ENCODE measurements at regions not wholly inside any gene's neighbourhood (a gene's known extent, or its start where the extent isn't known, plus 50 kb on each side); places are given as distances from the start of the nearest gene placed in this dataset.

GRCh38 chr2:238665919-238666318 lies 182.0 kb upstream of the TWIST2 start:
- TF ChIP-seq, protein P1, sequence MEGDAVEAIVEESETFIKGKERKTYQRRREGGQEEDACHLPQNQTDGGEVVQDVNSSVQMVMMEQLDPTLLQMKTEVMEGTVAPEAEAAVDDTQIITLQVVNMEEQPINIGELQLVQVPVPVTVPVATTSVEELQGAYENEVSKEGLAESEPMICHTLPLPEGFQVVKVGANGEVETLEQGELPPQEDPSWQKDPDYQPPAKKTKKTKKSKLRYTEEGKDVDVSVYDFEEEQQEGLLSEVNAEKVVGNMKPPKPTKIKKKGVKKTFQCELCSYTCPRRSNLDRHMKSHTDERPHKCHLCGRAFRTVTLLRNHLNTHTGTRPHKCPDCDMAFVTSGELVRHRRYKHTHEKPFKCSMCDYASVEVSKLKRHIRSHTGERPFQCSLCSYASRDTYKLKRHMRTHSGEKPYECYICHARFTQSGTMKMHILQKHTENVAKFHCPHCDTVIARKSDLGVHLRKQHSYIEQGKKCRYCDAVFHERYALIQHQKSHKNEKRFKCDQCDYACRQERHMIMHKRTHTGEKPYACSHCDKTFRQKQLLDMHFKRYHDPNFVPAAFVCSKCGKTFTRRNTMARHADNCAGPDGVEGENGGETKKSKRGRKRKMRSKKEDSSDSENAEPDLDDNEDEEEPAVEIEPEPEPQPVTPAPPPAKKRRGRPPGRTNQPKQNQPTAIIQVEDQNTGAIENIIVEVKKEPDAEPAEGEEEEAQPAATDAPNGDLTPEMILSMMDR (conservative IDR thresholded peaks at IDR 0.05; ENCODE audit: low read length): no peak
- TF ChIP-seq EZH2phosphoT487 (IDR thresholded peaks at IDR 0.05; ENCODE audit: borderline replicate concordance, low read depth, low read length): no peak

All from OCI-LY7 (cell line).